ENCODE measurements at regions not wholly inside any gene's neighbourhood (a gene's known extent, or its start where the extent isn't known, plus 50 kb on each side); places are given as distances from the start of the nearest gene placed in this dataset.

DNA sequence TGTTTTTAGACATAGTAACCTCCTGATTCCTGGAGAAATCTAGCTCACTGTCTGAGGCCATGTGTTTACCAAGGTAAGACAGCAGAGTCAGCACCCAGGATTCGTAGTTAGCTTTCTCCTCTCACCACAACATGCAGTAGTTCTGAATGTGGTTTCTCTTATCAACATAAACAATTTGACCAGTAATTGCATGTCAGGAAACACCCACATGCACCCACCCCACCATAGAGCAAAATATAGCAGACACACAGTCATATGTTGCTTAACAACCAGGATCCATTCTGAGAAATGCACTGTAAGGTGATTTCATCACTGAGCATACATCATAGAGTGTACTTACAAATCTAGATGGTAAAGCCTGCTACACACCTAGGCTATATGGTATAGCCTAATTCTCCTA lies 1004.0 kb downstream of the ANKRD7 start:
- TF ChIP-seq POLR2AphosphoS5 (IDR thresholded peaks at IDR 0.05; ENCODE audit: low read depth, low read length) (no peak), POLR2A (IDR thresholded peaks at IDR 0.05; ENCODE audit: low read depth, low read length) (no peak), TAF1 (IDR thresholded peaks at IDR 0.05; ENCODE audit: low read depth, low read length) (no peak), PAX5 (IDR thresholded peaks at IDR 0.05; ENCODE audit: insufficient read depth, low read length, severe bottlenecking) (no peak), SPI1 (IDR thresholded peaks at IDR 0.05; ENCODE audit: low read depth, low read length) (no peak), POU2F2 (IDR thresholded peaks at IDR 0.05; ENCODE audit: low read depth, low read length) (no peak)
